ENCODE measurements at regions not wholly inside any gene's neighbourhood (a gene's known extent, or its start where the extent isn't known, plus 50 kb on each side); places are given as distances from the start of the nearest gene placed in this dataset.

- ATAC-seq (no peak), DNase-seq (ENCODE audit: low read depth, low spot score) (no peak)
- ChIA-PET CTCF (no interaction called here), POLR2A (no interaction called here)
- no peak overlapping the region for H3K4me3 ChIP-seq (ENCODE audit: low read depth in 2 of 2, low read length in 2 of 2)
- H3K4me1 ChIP-seq (ENCODE audit: control insufficient read depth, insufficient read depth, low read length) = no peaks in the 10 kb centered on the region
- TF ChIP-seq SIN3A (IDR thresholded peaks at IDR 0.05; ENCODE audit: borderline replicate concordance, insufficient read depth, low read depth, low read length) = no peak
- no peak for TF ChIP-seq TCF7L2 (IDR thresholded peaks at IDR 0.05; ENCODE audit: low read depth, low read length)
- no peak for TF ChIP-seq CTCF (IDR thresholded peaks at IDR 0.05)
- TF ChIP-seq REST (IDR thresholded peaks at IDR 0.05; ENCODE audit: insufficient read depth in 1 of 2, low read depth in 2 of 2, low read length in 1 of 2) = no peak
- TF ChIP-seq POLR2AphosphoS5 (IDR thresholded peaks at IDR 0.05; ENCODE audit: low read depth, low read length) = no peak
- in situ Hi-C loops (cut with HindIII; ENCODE audit: low pct_unique_long_range_greater_than_20kb, low sequenced_read_pairs) (no loop called here), intact Hi-C loops (cut with micrococcal nuclease; ENCODE audit: unreplicated experiment) (no loop called here)
- H3K27me3 ChIP-seq (ENCODE audit: control insufficient read depth, insufficient read depth, low read length) = no peaks in the 10 kb centered on the region
- no TSS peak for BruUV-seq (replicated peaks)
- H3K36me3 ChIP-seq (ENCODE audit: control insufficient read depth, insufficient read depth, low read length) = no peaks in the 10 kb centered on the region
- H3K27ac ChIP-seq (ENCODE audit: low read length) = no peak overlapping the region
- H3K9me3 ChIP-seq (ENCODE audit: control insufficient read depth, insufficient read depth, low read depth, low read length) = no peaks in the 10 kb centered on the region; the same call in 1 of the 2 replicates
These were observed 429.4 kb downstream of the SHQ1 start for GRCh38 chr3:72418856-72419255.

GRCh38 chr3:72418244-72418643, 430.0 kb downstream of the SHQ1 start:
- CTCF ChIA-PET = no interaction called here
- TF ChIP-seq SIN3A (IDR thresholded peaks at IDR 0.05; ENCODE audit: borderline replicate concordance, insufficient read depth, low read depth, low read length) (no peak), TCF7L2 (IDR thresholded peaks at IDR 0.05; ENCODE audit: low read depth, low read length) (no peak), CTCF (IDR thresholded peaks at IDR 0.05) (no peak), POLR2AphosphoS5 (IDR thresholded peaks at IDR 0.05; ENCODE audit: low read depth, low read length) (no peak), REST (IDR thresholded peaks at IDR 0.05; ENCODE audit: insufficient read depth in 1 of 2, low read depth in 2 of 2, low read length in 1 of 2) (no peak)
- no peak for DNase-seq (ENCODE audit: low read depth, low spot score)
- H3K36me3 ChIP-seq (ENCODE audit: control insufficient read depth, insufficient read depth, low read length) = no peaks in the 10 kb centered on the region
- H3K9me3 ChIP-seq (ENCODE audit: control insufficient read depth, insufficient read depth, low read depth, low read length) = no peaks in the 10 kb centered on the region; the same call in 1 of the 2 replicates
- no peaks in the 10 kb centered on the region for H3K27me3 ChIP-seq (ENCODE audit: control insufficient read depth, insufficient read depth, low read length)
- POLR2A ChIA-PET = no interaction called here
- ATAC-seq = no peak
- in situ Hi-C loops (cut with HindIII; ENCODE audit: low pct_unique_long_range_greater_than_20kb, low sequenced_read_pairs) = no loop called here
- no peak overlapping the region for H3K4me3 ChIP-seq (ENCODE audit: low read depth in 2 of 2, low read length in 2 of 2)
- no peaks in the 10 kb centered on the region for H3K4me1 ChIP-seq (ENCODE audit: control insufficient read depth, insufficient read depth, low read length)
- BruUV-seq (replicated peaks) = no TSS peak
- H3K27ac ChIP-seq (ENCODE audit: low read length) = no peak overlapping the region
- intact Hi-C loops (cut with micrococcal nuclease; ENCODE audit: unreplicated experiment) = no loop called here
